ENCODE measurements at regions not wholly inside any gene's neighbourhood (a gene's known extent, or its start where the extent isn't known, plus 50 kb on each side); places are given as distances from the start of the nearest gene placed in this dataset.
"Not testable (repeated sequence)": the region's sequence is repeated elsewhere in the genome, so short reads cannot be mapped to it uniquely, and the experiment has no call there.

DNA sequence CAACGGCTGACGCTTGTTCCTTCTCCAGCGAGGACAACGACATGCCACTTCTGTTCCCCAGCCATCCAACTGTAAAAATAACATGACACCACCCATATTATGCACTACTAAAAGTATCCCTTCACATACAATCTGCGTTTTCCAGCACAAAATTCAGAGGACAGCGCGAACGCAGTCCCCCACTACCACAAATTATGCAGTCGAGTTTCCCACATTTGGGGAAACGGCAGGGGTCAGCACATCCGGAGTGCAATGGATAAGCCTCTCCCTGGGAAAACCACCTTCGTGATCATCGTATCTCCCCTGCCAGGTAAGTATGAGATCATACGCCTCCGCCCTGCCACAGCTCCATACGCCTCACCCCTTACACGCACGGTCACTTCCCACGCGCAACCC, 120.9 kb downstream of the PPIAL4G start:
- POLR2A ChIA-PET: interaction anchor here (0.6 kb wide), 1 partner anchor 26 kb away, joined by 3 read pairs; no protein-coding TSS in a partner anchor
- H3K4me1 Mint-ChIP-seq: peaks cover 19% of the 10 kb centered on the region
- peaks cover 35% of the 10 kb centered on the region for H3K27me3 Mint-ChIP-seq
- no peak for DNase-seq
- H3K4me3 Mint-ChIP-seq: peak overlapping the region; percentile 81
- H3K27ac Mint-ChIP-seq: no peak overlapping the region
- ATAC-seq (ENCODE audit: low read depth): peak; percentile 45
- no peaks in the 10 kb centered on the region for H3K36me3 Mint-ChIP-seq (ENCODE audit: low read depth)
- CTCF ChIA-PET: no interaction called here
- intact Hi-C loops (cut with micrococcal nuclease): no loop called here
- no peak for TF ChIP-seq CTCF (IDR thresholded peaks at IDR 0.05)
- H3K9me3 Mint-ChIP-seq: no peaks in the 10 kb centered on the region

GRCh38 chr1:148361427-148362215, 121.5 kb downstream of the PPIAL4G start:
- ATAC-seq (ENCODE audit: low read depth); intact Hi-C loops (cut with micrococcal nuclease): not testable (repeated sequence)

DNA sequence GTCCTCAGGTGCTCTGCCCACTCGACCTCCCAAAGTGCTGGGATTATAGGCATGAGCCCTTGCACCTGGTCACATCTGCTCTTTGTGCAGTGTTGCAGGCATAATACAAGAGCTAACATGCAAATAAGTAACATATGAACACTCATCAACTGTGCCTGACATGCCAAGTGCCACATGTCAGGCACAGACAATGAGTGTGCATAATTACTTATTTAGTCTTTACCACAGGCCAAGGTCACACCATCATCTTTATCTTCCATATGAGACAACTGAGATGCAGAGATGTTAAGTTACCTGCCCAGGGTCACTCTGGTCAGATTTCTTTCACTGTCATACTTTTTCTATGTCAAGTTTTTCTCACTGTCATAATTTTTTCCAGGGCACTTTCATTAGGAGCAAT, 126.1 kb downstream of the PPIAL4G start:
- ChIA-PET CTCF (no interaction called here), POLR2A (no interaction called here)
- DNase-seq: no peak

More at GRCh38 chr1:148361427-148362215, 121.5 kb downstream of the PPIAL4G start:
- H3K9me3 Mint-ChIP-seq; H3K27ac Mint-ChIP-seq; H3K36me3 Mint-ChIP-seq (ENCODE audit: low read depth); CTCF ChIA-PET; DNase-seq: not testable (repeated sequence)
- Mint-ChIP-seq H3K27me3 (peaks cover 36% of the 10 kb centered on the region), H3K4me3 (peak overlapping the region; percentile 81), H3K4me1 (peaks cover 19% of the 10 kb centered on the region)
- POLR2A ChIA-PET: interaction anchor here (0.6 kb wide), 1 partner anchor 26 kb away, joined by 3 read pairs; no protein-coding TSS in a partner anchor

GRCh38 chr1:148355976-148356375, 127.1 kb downstream of the PPIAL4G start:
- intact Hi-C loops (cut with micrococcal nuclease): no loop called here
- DNase-seq (no peak), ATAC-seq (ENCODE audit: low read depth) (no peak)
- Mint-ChIP-seq H3K36me3 (ENCODE audit: low read depth) (no peaks in the 10 kb centered on the region), H3K4me3 (no peak overlapping the region), H3K27ac (no peak overlapping the region), H3K9me3 (no peaks in the 10 kb centered on the region), H3K27me3 (peaks cover 61% of the 10 kb centered on the region), H3K4me1 (peaks cover 7% of the 10 kb centered on the region)
- ChIA-PET CTCF (no interaction called here), POLR2A (no interaction called here)
- TF ChIP-seq CTCF (IDR thresholded peaks at IDR 0.05): no peak

More for the DNA sequence above, 126.1 kb downstream of the PPIAL4G start:
- Mint-ChIP-seq H3K4me1 (peaks cover 17% of the 10 kb centered on the region), H3K4me3 (no peak overlapping the region), H3K27me3 (peaks cover 57% of the 10 kb centered on the region), H3K36me3 (ENCODE audit: low read depth) (no peaks in the 10 kb centered on the region), H3K27ac (no peak overlapping the region), H3K9me3 (no peaks in the 10 kb centered on the region)
- intact Hi-C loops (cut with micrococcal nuclease): no loop called here
- no peak for ATAC-seq (ENCODE audit: low read depth)
- TF ChIP-seq CTCF (IDR thresholded peaks at IDR 0.05): no peak

- ATAC-seq (ENCODE audit: low read depth) (no peak), DNase-seq (no peak)
- H3K27me3 Mint-ChIP-seq: peaks cover 61% of the 10 kb centered on the region
- CTCF ChIA-PET: no interaction called here
- intact Hi-C loops (cut with micrococcal nuclease): no loop called here
- H3K9me3 Mint-ChIP-seq: no peaks in the 10 kb centered on the region
- no peaks in the 10 kb centered on the region for H3K36me3 Mint-ChIP-seq (ENCODE audit: low read depth)
- peaks cover 7% of the 10 kb centered on the region for H3K4me1 Mint-ChIP-seq
- TF ChIP-seq CTCF (IDR thresholded peaks at IDR 0.05): no peak
- peak overlapping the region; percentile 12 for H3K27ac Mint-ChIP-seq
- no peak overlapping the region for H3K4me3 Mint-ChIP-seq
- POLR2A ChIA-PET: interaction anchor here (0.6 to 1.0 kb wide), 2 partner anchors 21 to 168 kb away, joined by 3 to 4 read pairs; no protein-coding TSS in a partner anchor
Observed at GRCh38 chr1:148354913-148355308, 128.2 kb downstream of the PPIAL4G start.

Measured in activated B cell treated with CpG ODN at 0.5 μM for 24 hours (primary cell).